ENCODE measurements at regions not wholly inside any gene's neighbourhood (a gene's known extent, or its start where the extent isn't known, plus 50 kb on each side); places are given as distances from the start of the nearest gene placed in this dataset.
"Not testable (repeated sequence)": the region's sequence is repeated elsewhere in the genome, so short reads cannot be mapped to it uniquely, and the experiment has no call there.

DNA sequence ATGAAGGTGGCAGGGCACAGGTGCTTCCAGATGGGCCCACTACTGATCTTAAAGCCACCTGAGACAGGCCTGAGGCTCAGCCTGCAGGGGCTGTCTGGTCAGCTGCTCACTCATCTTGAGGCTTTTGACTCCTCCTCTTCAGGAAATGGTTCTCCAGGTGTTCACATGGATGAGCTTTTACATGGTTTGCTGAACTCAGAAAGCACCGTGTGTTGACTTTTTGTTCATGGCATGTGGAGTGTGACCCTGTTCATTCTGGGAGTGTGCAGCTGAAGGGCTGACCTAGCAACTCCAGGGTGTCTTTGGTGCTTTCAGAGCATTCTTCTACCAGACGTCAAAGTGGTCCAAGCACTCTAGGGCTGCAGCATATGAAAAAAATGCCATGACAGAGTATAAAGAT is 111.1 kb downstream of the CCNG2 start:
- in situ Hi-C loops (cut with MboI): no loop called here
- Histone ChIP-seq H4K20me1 (ENCODE audit: insufficient read depth) (no peaks in the 10 kb centered on the region), H3F3A (ENCODE audit: insufficient read depth) (no peaks in the 10 kb centered on the region)

DNA sequence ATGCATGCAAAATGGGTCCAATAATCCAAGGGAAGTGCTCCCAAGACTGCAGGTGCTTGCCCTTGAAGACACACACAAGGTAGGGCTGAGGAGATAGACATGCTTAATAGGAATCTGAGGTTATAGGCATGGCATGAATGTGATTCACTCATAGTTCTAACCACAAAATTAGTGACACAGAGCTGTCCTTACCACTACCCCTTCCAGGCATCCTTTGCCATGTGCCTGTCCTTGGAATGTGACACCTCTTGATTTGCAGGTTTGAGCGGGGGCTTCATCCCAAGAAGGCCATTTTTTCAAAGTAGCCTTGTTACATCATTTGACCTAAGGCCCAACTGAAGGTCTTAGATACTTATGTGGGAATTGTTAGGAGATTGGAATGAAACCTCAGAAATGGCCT is 112.5 kb downstream of the CCNG2 start:
- Histone ChIP-seq H2AFZ (no peak overlapping the region), H3K79me2 (ENCODE audit: insufficient read depth) (no peaks in the 10 kb centered on the region), H3K4me2 (ENCODE audit: unreplicated experiment) (no peak overlapping the region), H3K36me3 (ENCODE audit: low read depth) (no peaks in the 10 kb centered on the region), H3K27me3 (replicated peaks; ENCODE audit: insufficient read depth) (peaks cover 27% of the 10 kb centered on the region), H3K9ac (no peak overlapping the region), H3K9me2 (ENCODE audit: insufficient read depth) (no peaks in the 10 kb centered on the region), H3K4me1 (ENCODE audit: insufficient read depth) (no peaks in the 10 kb centered on the region), H3F3A (ENCODE audit: insufficient read depth) (no peaks in the 10 kb centered on the region), H3K4me3 (no peak overlapping the region), H3K9me3 (ENCODE audit: low read depth) (no peaks in the 10 kb centered on the region), H4K20me1 (ENCODE audit: insufficient read depth) (no peaks in the 10 kb centered on the region), H3K27ac (no peak overlapping the region)
- TF ChIP-seq EZH2phosphoT487 (IDR thresholded peaks at IDR 0.05; ENCODE audit: insufficient read depth, low read depth): no peak
- TF ChIP-seq EZH2 (IDR thresholded peaks at IDR 0.05; ENCODE audit: insufficient read depth, poor library complexity, severe bottlenecking): no peak
- DNase-seq: peak; percentile 3
- in situ Hi-C loops (cut with MboI): no loop called here
- WGBS, 2 experiments (ENCODE audit: low coverage in 1 of 2, low lambda C conversion rate in 2 of 2, missing lambda C conversion rate in 2 of 2): 82 to 88% methylated on average over 1 of the region's 1 CpG

More for the DNA sequence above, 111.1 kb downstream of the CCNG2 start:
- no peak for DNase-seq
- Histone ChIP-seq H3K79me2 (ENCODE audit: insufficient read depth) (no peaks in the 10 kb centered on the region), H3K27ac (no peak overlapping the region), H3K4me3 (no peak overlapping the region), H3K4me2 (ENCODE audit: unreplicated experiment) (no peak overlapping the region), H2AFZ (no peak overlapping the region), H3K9ac (no peak overlapping the region), H3K9me3 (ENCODE audit: low read depth) (no peaks in the 10 kb centered on the region), H3K4me1 (ENCODE audit: insufficient read depth) (no peaks in the 10 kb centered on the region), H3K36me3 (ENCODE audit: low read depth) (no peaks in the 10 kb centered on the region), H3K27me3 (replicated peaks; ENCODE audit: insufficient read depth) (peaks cover 22% of the 10 kb centered on the region), H3K9me2 (ENCODE audit: insufficient read depth) (no peaks in the 10 kb centered on the region)
- WGBS, 2 experiments (ENCODE audit: low coverage in 1 of 2, low lambda C conversion rate in 2 of 2, missing lambda C conversion rate in 2 of 2): 31 to 34% methylated on average over 2 of the region's 2 CpGs
- no peak for TF ChIP-seq EZH2 (IDR thresholded peaks at IDR 0.05; ENCODE audit: insufficient read depth, poor library complexity, severe bottlenecking)
- no peak for TF ChIP-seq EZH2phosphoT487 (IDR thresholded peaks at IDR 0.05; ENCODE audit: insufficient read depth, low read depth)

DNA sequence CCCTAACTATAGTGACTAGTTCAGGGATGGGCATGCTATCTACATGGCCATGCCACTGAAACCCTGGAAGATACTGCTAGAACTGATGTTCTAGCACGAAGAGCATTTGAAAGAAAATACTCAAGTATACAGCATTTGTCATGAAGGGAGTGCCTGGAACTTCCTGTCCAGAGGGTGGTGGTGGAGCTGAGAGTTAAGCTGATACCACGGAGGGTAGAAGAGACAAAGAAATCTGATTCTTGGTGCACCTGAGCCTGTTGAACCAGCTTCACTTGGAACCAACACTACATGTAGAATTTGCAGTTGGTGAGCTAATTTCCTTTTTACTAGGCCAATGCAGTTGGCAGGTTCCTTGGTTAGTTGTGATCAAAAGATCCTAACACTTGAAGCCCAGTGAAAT is 116.4 kb downstream of the CCNG2 start:
- Histone ChIP-seq H3K4me2 (ENCODE audit: unreplicated experiment) (no peak overlapping the region), H3F3A (ENCODE audit: insufficient read depth) (no peaks in the 10 kb centered on the region), H3K9me2 (ENCODE audit: insufficient read depth) (no peaks in the 10 kb centered on the region), H3K4me3 (no peak overlapping the region), H3K36me3 (ENCODE audit: low read depth) (no peaks in the 10 kb centered on the region), H3K27ac (no peak overlapping the region), H2AFZ (no peak overlapping the region), H3K9me3 (ENCODE audit: low read depth) (no peaks in the 10 kb centered on the region), H4K20me1 (ENCODE audit: insufficient read depth) (no peaks in the 10 kb centered on the region), H3K9ac (no peak overlapping the region), H3K27me3 (replicated peaks; ENCODE audit: insufficient read depth) (peaks cover 24% of the 10 kb centered on the region), H3K79me2 (ENCODE audit: insufficient read depth) (no peaks in the 10 kb centered on the region), H3K4me1 (ENCODE audit: insufficient read depth) (no peaks in the 10 kb centered on the region)
- TF ChIP-seq EZH2phosphoT487 (IDR thresholded peaks at IDR 0.05; ENCODE audit: insufficient read depth, low read depth) (no peak), EZH2 (IDR thresholded peaks at IDR 0.05; ENCODE audit: insufficient read depth, poor library complexity, severe bottlenecking) (no peak)
- WGBS, 2 experiments (ENCODE audit: low coverage in 1 of 2, low lambda C conversion rate in 2 of 2, missing lambda C conversion rate in 2 of 2): 38 to 39% methylated on average over 2 of the region's 2 CpGs
- DNase-seq: no peak
- in situ Hi-C loops (cut with MboI): no loop called here

DNA sequence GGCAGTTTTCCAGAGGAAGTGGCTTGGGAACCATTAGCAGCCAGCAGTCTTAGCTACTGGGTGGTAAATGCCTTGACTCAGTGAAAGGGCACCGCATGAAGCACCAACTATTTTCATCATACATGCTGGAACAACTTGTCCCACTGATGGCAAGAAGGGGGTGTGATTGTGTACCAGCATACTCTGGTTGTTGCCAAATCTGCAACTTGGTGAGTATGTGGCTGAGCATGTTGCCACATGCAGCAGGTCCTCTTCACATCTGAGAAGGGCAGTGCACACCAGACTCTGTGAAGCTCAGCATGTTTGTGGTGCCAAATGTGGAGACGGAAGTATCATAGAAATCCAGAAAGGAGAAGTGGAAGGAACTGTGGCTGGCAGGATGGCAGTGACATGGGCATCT is 122.1 kb downstream of the CCNG2 start:
- 54 to 79% methylated on average over 2 of the region's 2 CpGs for WGBS, 2 experiments (ENCODE audit: low coverage in 1 of 2, low lambda C conversion rate in 2 of 2, missing lambda C conversion rate in 2 of 2)
- H3K27ac ChIP-seq; H2AFZ ChIP-seq; H3K79me2 ChIP-seq (ENCODE audit: insufficient read depth); in situ Hi-C loops (cut with MboI); H3K9me3 ChIP-seq (ENCODE audit: low read depth); H3F3A ChIP-seq (ENCODE audit: insufficient read depth); H3K4me3 ChIP-seq; H3K36me3 ChIP-seq (ENCODE audit: low read depth); DNase-seq; H3K9ac ChIP-seq; H3K4me2 ChIP-seq (ENCODE audit: unreplicated experiment); H4K20me1 ChIP-seq (ENCODE audit: insufficient read depth); H3K9me2 ChIP-seq (ENCODE audit: insufficient read depth); H3K4me1 ChIP-seq (ENCODE audit: insufficient read depth): not testable (repeated sequence)
- H3K27me3 ChIP-seq (replicated peaks; ENCODE audit: insufficient read depth): peaks cover 30% of the 10 kb centered on the region

DNA sequence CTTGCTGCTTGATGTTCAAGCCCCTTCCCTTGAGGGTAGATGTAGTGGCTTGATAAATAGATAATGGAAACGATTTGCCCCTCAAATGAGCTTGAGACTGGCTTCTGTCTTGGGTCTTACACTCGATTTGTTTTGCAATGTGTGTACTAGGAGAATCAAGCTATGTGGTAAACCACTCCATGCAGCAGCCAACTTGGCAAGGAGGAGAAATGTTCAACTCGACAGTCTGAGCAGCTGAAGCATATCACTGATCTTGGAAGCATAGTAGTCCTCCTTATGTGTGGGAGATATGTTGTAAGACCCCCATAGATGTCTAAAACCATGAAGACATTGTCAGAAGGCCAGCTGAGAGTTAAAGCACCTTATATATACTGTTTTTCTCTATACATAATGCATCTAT is 125.3 kb downstream of the CCNG2 start:
- WGBS, 2 experiments (ENCODE audit: low coverage in 1 of 2, low lambda C conversion rate in 2 of 2, missing lambda C conversion rate in 2 of 2): 12 to 13% methylated on average over 3 of the region's 3 CpGs
- Histone ChIP-seq H3K4me2 (ENCODE audit: unreplicated experiment) (no peak overlapping the region), H3K36me3 (ENCODE audit: low read depth) (no peaks in the 10 kb centered on the region), H3K4me3 (no peak overlapping the region), H3K27me3 (replicated peaks; ENCODE audit: insufficient read depth) (peaks cover 27% of the 10 kb centered on the region), H4K20me1 (ENCODE audit: insufficient read depth) (no peaks in the 10 kb centered on the region), H3F3A (ENCODE audit: insufficient read depth) (no peaks in the 10 kb centered on the region), H3K9me3 (ENCODE audit: low read depth) (no peaks in the 10 kb centered on the region), H3K9me2 (ENCODE audit: insufficient read depth) (no peaks in the 10 kb centered on the region), H2AFZ (no peak overlapping the region), H3K27ac (no peak overlapping the region), H3K4me1 (ENCODE audit: insufficient read depth) (no peaks in the 10 kb centered on the region), H3K9ac (no peak overlapping the region), H3K79me2 (ENCODE audit: insufficient read depth) (no peaks in the 10 kb centered on the region)
- in situ Hi-C loops (cut with MboI): no loop called here
- TF ChIP-seq EZH2 (IDR thresholded peaks at IDR 0.05; ENCODE audit: insufficient read depth, poor library complexity, severe bottlenecking): no peak
- TF ChIP-seq EZH2phosphoT487 (IDR thresholded peaks at IDR 0.05; ENCODE audit: insufficient read depth, low read depth): no peak
- DNase-seq: no peak

All from GM23248 (cell line).